ENCODE measurements at regions not wholly inside any gene's neighbourhood (a gene's known extent, or its start where the extent isn't known, plus 50 kb on each side); places are given as distances from the start of the nearest gene placed in this dataset.

DNA sequence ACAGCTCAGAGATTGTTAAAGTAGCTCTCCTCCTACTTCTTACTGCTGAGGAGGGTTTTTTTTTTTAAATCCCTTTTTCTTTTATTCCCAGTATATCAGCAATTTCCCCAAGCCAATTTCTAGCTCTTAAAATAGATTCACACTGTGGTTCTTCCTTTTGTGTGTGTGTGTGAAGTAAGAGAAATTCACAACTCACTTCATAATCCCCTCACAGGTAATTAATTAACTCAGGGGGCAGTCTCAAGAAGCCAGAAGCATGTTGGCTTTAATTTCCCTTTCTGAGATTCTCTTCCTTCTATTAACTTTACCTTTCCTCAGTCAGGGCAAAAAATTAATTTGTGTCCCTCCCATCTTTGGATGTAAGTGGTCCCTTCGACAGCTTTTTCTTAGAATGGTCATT is 71.0 kb upstream of the HMHB1 start (continued):
- TF ChIP-seq ESRRA (CRISPR knock-in tag; IDR thresholded peaks at IDR 0.05; ENCODE audit: borderline replicate concordance) (no peak), ZBTB21 (CRISPR knock-in tag; IDR thresholded peaks at IDR 0.05; ENCODE audit: borderline replicate concordance) (no peak)

DNA sequence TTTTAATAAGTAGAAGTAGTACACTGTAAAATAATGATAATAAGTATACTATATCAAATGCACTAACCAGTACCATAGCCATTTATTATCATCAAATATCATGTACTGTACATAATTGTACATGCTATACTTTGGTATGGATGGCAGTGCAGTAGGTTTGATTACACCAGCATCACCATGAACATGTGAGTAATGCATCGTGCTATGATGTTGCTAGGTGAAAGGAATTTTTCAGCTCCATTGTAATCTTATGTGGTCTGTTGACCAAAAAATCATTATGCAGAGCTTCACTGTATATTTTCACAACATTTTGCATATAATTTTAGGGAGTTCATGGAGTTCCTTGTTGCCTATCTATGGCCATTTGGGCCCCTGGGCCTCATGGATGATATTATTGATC is 72.2 kb upstream of the HMHB1 start:
- Mint-ChIP-seq H3K36me3 (no peaks in the 10 kb centered on the region), H3K27me3 (ENCODE audit: low read depth) (no peaks in the 10 kb centered on the region), H3K9me3 (0 out of 2 replicates have a peak, but pooled peaks cover 5% of the 10 kb centered on the region), H3K4me1 (peaks cover 16% of the 10 kb centered on the region), H3K27ac (no peak overlapping the region), H3K4me3 (no peak overlapping the region)
- TF ChIP-seq RELA (CRISPR knock-in tag; IDR thresholded peaks at IDR 0.05; ENCODE audit: borderline replicate concordance) (no peak), ZNF317 (CRISPR knock-in tag; IDR thresholded peaks at IDR 0.05; ENCODE audit: borderline replicate concordance, low read depth) (no peak), CBFB (CRISPR knock-in tag; IDR thresholded peaks at IDR 0.05; ENCODE audit: low read depth) (no peak)
- ChIA-PET POLR2A (no interaction called here), CTCF (no interaction called here)
- DNase-seq (ENCODE audit: low spot score) (no peak), ATAC-seq (no peak)

DNA sequence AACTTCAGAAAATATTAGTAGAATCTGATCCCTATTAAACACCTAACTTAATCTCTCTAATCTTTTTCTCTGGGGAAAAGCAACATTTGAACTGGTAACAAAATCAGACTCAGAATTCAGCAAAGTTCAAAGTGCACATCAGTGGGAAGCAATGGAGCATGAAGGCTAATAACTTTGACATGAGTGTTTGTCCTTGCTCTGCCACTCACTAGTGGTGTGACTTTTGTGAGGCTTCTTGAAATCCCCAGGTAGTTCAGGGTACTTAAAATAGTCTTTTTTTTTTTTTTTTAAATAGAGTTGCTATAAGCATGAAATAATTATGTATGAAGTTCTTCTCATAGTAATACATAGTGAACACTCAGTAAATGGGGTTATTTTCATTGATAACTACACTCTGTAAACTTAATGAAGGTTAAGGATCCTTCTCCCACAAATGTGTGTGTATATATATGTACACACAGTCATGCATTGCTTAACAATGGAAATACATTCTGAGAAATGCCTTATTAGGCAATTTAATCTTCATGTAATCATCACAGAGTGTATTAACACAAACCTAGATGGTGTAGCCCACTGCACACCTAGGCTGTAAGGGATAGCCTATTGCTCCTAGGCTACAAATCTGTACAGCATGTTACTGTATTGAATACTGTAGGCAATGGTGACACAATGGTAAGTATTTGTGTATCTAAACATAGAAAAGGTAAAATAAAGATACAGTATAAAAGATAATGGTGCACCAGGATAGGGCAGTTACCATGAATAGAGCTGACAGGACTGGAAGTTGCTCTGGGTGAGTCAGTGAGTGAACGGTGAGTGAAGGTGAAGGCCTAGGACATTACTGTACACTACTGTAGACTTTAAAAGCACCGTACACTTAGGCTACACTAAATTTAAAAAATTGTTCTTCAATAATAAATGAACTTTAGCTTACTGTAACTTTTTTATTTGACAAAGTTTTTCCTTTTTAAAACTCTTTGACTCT is 73.3 kb upstream of the HMHB1 start:
- no peak for ATAC-seq
- CTCF ChIA-PET: no interaction called here
- Mint-ChIP-seq H3K27me3 (ENCODE audit: low read depth) (no peaks in the 10 kb centered on the region; the same call in 1 of the 2 replicates), H3K27ac (no peak overlapping the region), H3K9me3 (0 out of 2 replicates have a peak, but pooled peaks cover 5% of the 10 kb centered on the region), H3K36me3 (no peaks in the 10 kb centered on the region), H3K4me3 (no peak overlapping the region), H3K4me1 (peaks cover 24% of the 10 kb centered on the region)
- DNase-seq (ENCODE audit: low spot score): no peak
- TF ChIP-seq ZNF423 (CRISPR knock-in tag; IDR thresholded peaks at IDR 0.05) (no peak), FOXJ3 (CRISPR knock-in tag; IDR thresholded peaks at IDR 0.05; ENCODE audit: borderline replicate concordance) (no peak), NR2C2 (CRISPR knock-in tag; IDR thresholded peaks at IDR 0.05) (no peak), SMAD3 (CRISPR knock-in tag; IDR thresholded peaks at IDR 0.05; ENCODE audit: borderline replicate concordance) (no peak), ZNF138 (CRISPR knock-in tag; conservative IDR thresholded peaks at IDR 0.05) (no peak), ZNF317 (CRISPR knock-in tag; IDR thresholded peaks at IDR 0.05; ENCODE audit: borderline replicate concordance, low read depth) (no peak)
- TF ChIP-seq, protein P1, sequence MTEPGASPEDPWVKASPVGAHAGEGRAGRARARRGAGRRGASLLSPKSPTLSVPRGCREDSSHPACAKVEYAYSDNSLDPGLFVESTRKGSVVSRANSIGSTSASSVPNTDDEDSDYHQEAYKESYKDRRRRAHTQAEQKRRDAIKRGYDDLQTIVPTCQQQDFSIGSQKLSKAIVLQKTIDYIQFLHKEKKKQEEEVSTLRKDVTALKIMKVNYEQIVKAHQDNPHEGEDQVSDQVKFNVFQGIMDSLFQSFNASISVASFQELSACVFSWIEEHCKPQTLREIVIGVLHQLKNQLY (CRISPR knock-in tag; IDR thresholded peaks at IDR 0.05): no peak
- TF ChIP-seq, protein P2, sequence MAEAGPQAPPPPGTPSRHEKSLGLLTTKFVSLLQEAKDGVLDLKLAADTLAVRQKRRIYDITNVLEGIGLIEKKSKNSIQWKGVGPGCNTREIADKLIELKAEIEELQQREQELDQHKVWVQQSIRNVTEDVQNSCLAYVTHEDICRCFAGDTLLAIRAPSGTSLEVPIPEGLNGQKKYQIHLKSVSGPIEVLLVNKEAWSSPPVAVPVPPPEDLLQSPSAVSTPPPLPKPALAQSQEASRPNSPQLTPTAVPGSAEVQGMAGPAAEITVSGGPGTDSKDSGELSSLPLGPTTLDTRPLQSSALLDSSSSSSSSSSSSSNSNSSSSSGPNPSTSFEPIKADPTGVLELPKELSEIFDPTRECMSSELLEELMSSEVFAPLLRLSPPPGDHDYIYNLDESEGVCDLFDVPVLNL (CRISPR knock-in tag; IDR thresholded peaks at IDR 0.05; ENCODE audit: borderline replicate concordance, low read depth): no peak
- TF ChIP-seq, protein P3, sequence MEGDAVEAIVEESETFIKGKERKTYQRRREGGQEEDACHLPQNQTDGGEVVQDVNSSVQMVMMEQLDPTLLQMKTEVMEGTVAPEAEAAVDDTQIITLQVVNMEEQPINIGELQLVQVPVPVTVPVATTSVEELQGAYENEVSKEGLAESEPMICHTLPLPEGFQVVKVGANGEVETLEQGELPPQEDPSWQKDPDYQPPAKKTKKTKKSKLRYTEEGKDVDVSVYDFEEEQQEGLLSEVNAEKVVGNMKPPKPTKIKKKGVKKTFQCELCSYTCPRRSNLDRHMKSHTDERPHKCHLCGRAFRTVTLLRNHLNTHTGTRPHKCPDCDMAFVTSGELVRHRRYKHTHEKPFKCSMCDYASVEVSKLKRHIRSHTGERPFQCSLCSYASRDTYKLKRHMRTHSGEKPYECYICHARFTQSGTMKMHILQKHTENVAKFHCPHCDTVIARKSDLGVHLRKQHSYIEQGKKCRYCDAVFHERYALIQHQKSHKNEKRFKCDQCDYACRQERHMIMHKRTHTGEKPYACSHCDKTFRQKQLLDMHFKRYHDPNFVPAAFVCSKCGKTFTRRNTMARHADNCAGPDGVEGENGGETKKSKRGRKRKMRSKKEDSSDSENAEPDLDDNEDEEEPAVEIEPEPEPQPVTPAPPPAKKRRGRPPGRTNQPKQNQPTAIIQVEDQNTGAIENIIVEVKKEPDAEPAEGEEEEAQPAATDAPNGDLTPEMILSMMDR (IDR thresholded peaks at IDR 0.05): no peak
- TF ChIP-seq, protein P4, sequence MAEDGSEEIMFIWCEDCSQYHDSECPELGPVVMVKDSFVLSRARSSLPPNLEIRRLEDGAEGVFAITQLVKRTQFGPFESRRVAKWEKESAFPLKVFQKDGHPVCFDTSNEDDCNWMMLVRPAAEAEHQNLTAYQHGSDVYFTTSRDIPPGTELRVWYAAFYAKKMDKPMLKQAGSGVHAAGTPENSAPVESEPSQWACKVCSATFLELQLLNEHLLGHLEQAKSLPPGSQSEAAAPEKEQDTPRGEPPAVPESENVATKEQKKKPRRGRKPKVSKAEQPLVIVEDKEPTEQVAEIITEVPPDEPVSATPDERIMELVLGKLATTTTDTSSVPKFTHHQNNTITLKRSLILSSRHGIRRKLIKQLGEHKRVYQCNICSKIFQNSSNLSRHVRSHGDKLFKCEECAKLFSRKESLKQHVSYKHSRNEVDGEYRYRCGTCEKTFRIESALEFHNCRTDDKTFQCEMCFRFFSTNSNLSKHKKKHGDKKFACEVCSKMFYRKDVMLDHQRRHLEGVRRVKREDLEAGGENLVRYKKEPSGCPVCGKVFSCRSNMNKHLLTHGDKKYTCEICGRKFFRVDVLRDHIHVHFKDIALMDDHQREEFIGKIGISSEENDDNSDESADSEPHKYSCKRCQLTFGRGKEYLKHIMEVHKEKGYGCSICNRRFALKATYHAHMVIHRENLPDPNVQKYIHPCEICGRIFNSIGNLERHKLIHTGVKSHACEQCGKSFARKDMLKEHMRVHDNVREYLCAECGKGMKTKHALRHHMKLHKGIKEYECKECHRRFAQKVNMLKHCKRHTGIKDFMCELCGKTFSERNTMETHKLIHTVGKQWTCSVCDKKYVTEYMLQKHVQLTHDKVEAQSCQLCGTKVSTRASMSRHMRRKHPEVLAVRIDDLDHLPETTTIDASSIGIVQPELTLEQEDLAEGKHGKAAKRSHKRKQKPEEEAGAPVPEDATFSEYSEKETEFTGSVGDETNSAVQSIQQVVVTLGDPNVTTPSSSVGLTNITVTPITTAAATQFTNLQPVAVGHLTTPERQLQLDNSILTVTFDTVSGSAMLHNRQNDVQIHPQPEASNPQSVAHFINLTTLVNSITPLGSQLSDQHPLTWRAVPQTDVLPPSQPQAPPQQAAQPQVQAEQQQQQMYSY (CRISPR knock-in tag; IDR thresholded peaks at IDR 0.05): no peak
- POLR2A ChIA-PET: no interaction called here
